HL-60/S4 treated with retinoic acid at 250 ng/mL for 4 days and 3 days (cell line): ENCODE measurements at regions not wholly inside any gene's neighbourhood (a gene's known extent, or its start where the extent isn't known, plus 50 kb on each side); places are given as distances from the start of the nearest gene placed in this dataset.

Experiments used
- in situ Hi-C: fragments of 300-500 bp; cut with MboI; formaldehyde crosslinking; loops from 2 replicates; pipeline ENCODE4 v1.7.0; 2022; ENCODE audit warnings: low sequenced_read_pairs

- in situ Hi-C loops, result no loop called here
Measured at GRCh38 chr7:81606078-81606863, 163.6 kb downstream of the HGF start.

- in situ Hi-C loops, result no loop called here
Measured at GRCh38 chr7:81605493-81605892, 164.4 kb downstream of the HGF start.

GRCh38 chr7:81604808-81605174, 165.1 kb downstream of the HGF start:
- in situ Hi-C loops, result no loop called here

GRCh38 chr7:81604075-81604807, 165.6 kb downstream of the HGF start:
- in situ Hi-C loops, result no loop called here

GRCh38 chr7:81600608-81601007, 169.2 kb downstream of the HGF start:
- in situ Hi-C loops, result no loop called here

- in situ Hi-C loops, result no loop called here
Measured at GRCh38 chr7:81598951-81599350, 170.9 kb downstream of the HGF start.

- in situ Hi-C loops, result no loop called here
Measured at GRCh38 chr7:81594767-81595166, 175.1 kb downstream of the HGF start.

- in situ Hi-C loops, result no loop called here
Measured at GRCh38 chr7:81590131-81590530, 179.7 kb downstream of the HGF start.

- in situ Hi-C loops, result no loop called here
Measured at GRCh38 chr7:81584667-81585066, 185.2 kb downstream of the HGF start.

GRCh38 chr7:81583882-81584533, 185.8 kb downstream of the HGF start:
- in situ Hi-C loops, result no loop called here

- in situ Hi-C loops, result no loop called here
Measured at GRCh38 chr7:81583090-81583489, 186.8 kb downstream of the HGF start.

GRCh38 chr7:81577642-81578340, 192.1 kb downstream of the HGF start:
- in situ Hi-C loops, result no loop called here

- in situ Hi-C loops, result no loop called here
Measured at GRCh38 chr7:81574723-81575326, 195.0 kb downstream of the HGF start.

- in situ Hi-C loops, result no loop called here
Measured at GRCh38 chr7:81573932-81574331, 195.9 kb downstream of the HGF start.

- in situ Hi-C loops, result no loop called here
Measured at GRCh38 chr7:81573128-81573527, 196.7 kb downstream of the HGF start.

- in situ Hi-C loops, result no loop called here
Measured at GRCh38 chr7:81562581-81562980, 207.3 kb downstream of the HGF start.

- in situ Hi-C loops, result no loop called here
Measured at GRCh38 chr7:81560708-81561107, 209.1 kb downstream of the HGF start.

GRCh38 chr7:81549484-81550016, 220.3 kb downstream of the HGF start:
- in situ Hi-C loops, result no loop called here

GRCh38 chr7:81534996-81535395, 234.9 kb downstream of the HGF start:
- in situ Hi-C loops, result no loop called here

- in situ Hi-C loops, result no loop called here
Measured at GRCh38 chr7:81534446-81534845, 235.4 kb downstream of the HGF start.

- in situ Hi-C loops, result no loop called here
Measured at GRCh38 chr7:81533931-81534330, 235.9 kb downstream of the HGF start.
